Activated CD4-positive, alpha-beta T cell treated with anti-CD3 and anti-CD28 coated beads for 36 hours (primary cell): ENCODE measurements at regions not wholly inside any gene's neighbourhood (a gene's known extent, or its start where the extent isn't known, plus 50 kb on each side); places are given as distances from the start of the nearest gene placed in this dataset.

Experiments
- ATAC-seq: fragments of 200-7000 bp; cut with Tn5 transposase; one replicate; pipeline ENCODE4 v1.10.0; 2021; ENCODE audit warnings: mild to moderate bottlenecking, moderate library complexity
- CTCF ChIA-PET: fragments of 350-600 bp; sonication (Branson Sonifier 250); formaldehyde crosslinking; loops from one replicate; lab custom pipeline; 2021; ENCODE audit warnings: antibody characterized with exemption; lab: Charles Lee
- POLR2A ChIA-PET: fragments of 350-600 bp; sonication (Branson Sonifier 250); formaldehyde crosslinking; loops from one replicate; lab custom pipeline; 2021; ENCODE audit warnings: antibody characterized with exemption, inconsistent platforms; lab: Charles Lee
- DNase-seq: peaks from one replicate; pipeline ENCODE4 v3.0.0-alpha.2; 2020
- H3K27ac Mint-ChIP-seq: one replicate; pipeline ENCODE4 v1.8.0; 2021; ENCODE audit warnings: mixed read lengths
- H3K27me3 Mint-ChIP-seq: one replicate; pipeline ENCODE4 v1.8.0; 2021; ENCODE audit warnings: mixed read lengths
- H3K36me3 Mint-ChIP-seq: one replicate; pipeline ENCODE4 v1.8.0; 2021; ENCODE audit warnings: low read depth, mixed read lengths
- H3K4me1 Mint-ChIP-seq: one replicate; pipeline ENCODE4 v1.8.0; 2021; ENCODE audit warnings: mixed read lengths
- H3K4me3 Mint-ChIP-seq: one replicate; pipeline ENCODE4 v1.8.0; 2021; ENCODE audit warnings: mild to moderate bottlenecking, moderate library complexity, mixed read lengths
- H3K9me3 Mint-ChIP-seq: one replicate; pipeline ENCODE4 v1.8.0; 2021; ENCODE audit warnings: low read depth, mixed read lengths
- intact Hi-C, 2 experiments: fragments of 100-400 bp; cut with DNase I in 1 of 2; cut with micrococcal nuclease in 1 of 2; formaldehyde crosslinking; loops; one replicate each; pipeline versions ENCODE4 v1.14.2 to v1.15.1; 2022 to 2024; cut with DNase I, micrococcal nuclease

GRCh38 chr1:181858135-181858534 lies 203.4 kb downstream of the ZNF648 start:
- ATAC-seq (no peak), DNase-seq (no peak)
- no peaks in the 10 kb centered on the region for H3K36me3 Mint-ChIP-seq
- POLR2A ChIA-PET = no interaction called here
- CTCF ChIA-PET = no interaction called here
- peaks cover 3% of the 10 kb centered on the region for H3K9me3 Mint-ChIP-seq
- no peak overlapping the region for H3K4me3 Mint-ChIP-seq
- intact Hi-C loops = no loop called here
- no peak overlapping the region for H3K27ac Mint-ChIP-seq
- H3K27me3 Mint-ChIP-seq = peaks cover 11% of the 10 kb centered on the region
- H3K4me1 Mint-ChIP-seq = no peaks in the 10 kb centered on the region
